ENCODE measurements at regions not wholly inside any gene's neighbourhood (a gene's known extent, or its start where the extent isn't known, plus 50 kb on each side); places are given as distances from the start of the nearest gene placed in this dataset.

DNA sequence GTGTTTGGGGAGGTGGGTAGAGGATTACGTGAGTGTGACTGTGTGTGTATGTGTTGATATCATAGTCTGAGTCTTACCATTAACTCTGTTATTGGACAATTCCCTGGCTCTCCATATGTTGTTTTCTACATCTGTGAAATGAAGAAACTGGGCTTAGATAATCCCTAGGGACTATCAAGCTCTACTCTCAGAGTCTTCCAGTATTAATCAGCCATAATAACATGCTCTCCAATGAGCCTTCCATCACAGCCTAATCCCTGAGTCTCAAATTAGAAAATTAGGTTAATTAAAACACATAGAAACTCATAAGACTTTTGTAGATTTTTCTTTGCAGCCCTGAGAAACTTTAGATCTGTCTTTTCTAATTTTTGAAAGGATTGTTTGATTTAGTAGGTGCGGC is 404.2 kb upstream of the RARB start:
- no peaks in the 10 kb centered on the region for H3K36me3 ChIP-seq (ENCODE audit: control insufficient read depth, insufficient read depth, low read length)
- ATAC-seq = no peak
- no peak for DNase-seq (ENCODE audit: low read depth, low spot score)
- ChIA-PET POLR2A (no interaction called here), CTCF (no interaction called here)
- no peak overlapping the region for H3K4me3 ChIP-seq (ENCODE audit: low read depth in 2 of 2, low read length in 2 of 2)
- BruUV-seq (replicated peaks) = no TSS peak
- intact Hi-C loops (cut with micrococcal nuclease; ENCODE audit: unreplicated experiment) = no loop called here
- no peaks in the 10 kb centered on the region for H3K9me3 ChIP-seq (ENCODE audit: control insufficient read depth, insufficient read depth, low read depth, low read length)
- TF ChIP-seq SIN3A (IDR thresholded peaks at IDR 0.05; ENCODE audit: borderline replicate concordance, insufficient read depth, low read depth, low read length) (no peak), TCF7L2 (IDR thresholded peaks at IDR 0.05; ENCODE audit: low read depth, low read length) (no peak), POLR2AphosphoS5 (IDR thresholded peaks at IDR 0.05; ENCODE audit: low read depth, low read length) (no peak), REST (IDR thresholded peaks at IDR 0.05; ENCODE audit: insufficient read depth in 1 of 2, low read depth in 2 of 2, low read length in 1 of 2) (no peak)
- TF ChIP-seq, protein P1, sequence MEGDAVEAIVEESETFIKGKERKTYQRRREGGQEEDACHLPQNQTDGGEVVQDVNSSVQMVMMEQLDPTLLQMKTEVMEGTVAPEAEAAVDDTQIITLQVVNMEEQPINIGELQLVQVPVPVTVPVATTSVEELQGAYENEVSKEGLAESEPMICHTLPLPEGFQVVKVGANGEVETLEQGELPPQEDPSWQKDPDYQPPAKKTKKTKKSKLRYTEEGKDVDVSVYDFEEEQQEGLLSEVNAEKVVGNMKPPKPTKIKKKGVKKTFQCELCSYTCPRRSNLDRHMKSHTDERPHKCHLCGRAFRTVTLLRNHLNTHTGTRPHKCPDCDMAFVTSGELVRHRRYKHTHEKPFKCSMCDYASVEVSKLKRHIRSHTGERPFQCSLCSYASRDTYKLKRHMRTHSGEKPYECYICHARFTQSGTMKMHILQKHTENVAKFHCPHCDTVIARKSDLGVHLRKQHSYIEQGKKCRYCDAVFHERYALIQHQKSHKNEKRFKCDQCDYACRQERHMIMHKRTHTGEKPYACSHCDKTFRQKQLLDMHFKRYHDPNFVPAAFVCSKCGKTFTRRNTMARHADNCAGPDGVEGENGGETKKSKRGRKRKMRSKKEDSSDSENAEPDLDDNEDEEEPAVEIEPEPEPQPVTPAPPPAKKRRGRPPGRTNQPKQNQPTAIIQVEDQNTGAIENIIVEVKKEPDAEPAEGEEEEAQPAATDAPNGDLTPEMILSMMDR (IDR thresholded peaks at IDR 0.05) = no peak
- H3K4me1 ChIP-seq (ENCODE audit: control insufficient read depth, insufficient read depth, low read length) = no peaks in the 10 kb centered on the region
- in situ Hi-C loops (cut with HindIII; ENCODE audit: low pct_unique_long_range_greater_than_20kb, low sequenced_read_pairs) = no loop called here
- no peaks in the 10 kb centered on the region for H3K27me3 ChIP-seq (ENCODE audit: control insufficient read depth, insufficient read depth, low read length)
- H3K27ac ChIP-seq (ENCODE audit: low read length) = no peak overlapping the region

DNA sequence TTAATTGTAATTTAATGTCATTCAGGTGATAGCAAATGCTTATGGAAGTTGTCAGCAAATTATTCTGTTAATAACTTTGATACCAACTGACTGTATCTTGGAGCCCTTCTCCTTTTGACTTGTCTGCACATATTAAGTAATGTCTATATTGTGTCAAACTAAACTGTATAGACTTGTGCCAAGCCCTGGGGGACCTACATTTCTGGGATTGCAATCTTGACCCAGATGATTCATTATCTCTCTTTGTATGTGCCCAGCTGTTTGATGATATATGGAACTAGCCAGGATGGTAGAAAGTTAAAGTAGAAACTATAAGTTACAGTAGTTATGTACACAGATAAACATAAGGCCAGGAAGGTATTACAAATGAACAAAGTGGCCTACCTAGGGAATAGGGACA is 402.8 kb upstream of the RARB start:
- intact Hi-C loops (cut with micrococcal nuclease; ENCODE audit: unreplicated experiment) = no loop called here
- TF ChIP-seq POLR2AphosphoS5 (IDR thresholded peaks at IDR 0.05; ENCODE audit: low read depth, low read length) (no peak), TCF7L2 (IDR thresholded peaks at IDR 0.05; ENCODE audit: low read depth, low read length) (no peak), REST (IDR thresholded peaks at IDR 0.05; ENCODE audit: insufficient read depth in 1 of 2, low read depth in 2 of 2, low read length in 1 of 2) (no peak), SIN3A (IDR thresholded peaks at IDR 0.05; ENCODE audit: borderline replicate concordance, insufficient read depth, low read depth, low read length) (no peak)
- TF ChIP-seq, protein P1 (IDR thresholded peaks at IDR 0.05) = no peak
- POLR2A ChIA-PET = no interaction called here
- ATAC-seq (no peak), DNase-seq (ENCODE audit: low read depth, low spot score) (no peak)
- no peaks in the 10 kb centered on the region for H3K4me1 ChIP-seq (ENCODE audit: control insufficient read depth, insufficient read depth, low read length)
- CTCF ChIA-PET = no interaction called here
- H3K36me3 ChIP-seq (ENCODE audit: control insufficient read depth, insufficient read depth, low read length) = no peaks in the 10 kb centered on the region
- in situ Hi-C loops (cut with HindIII; ENCODE audit: low pct_unique_long_range_greater_than_20kb, low sequenced_read_pairs) = no loop called here
- no peaks in the 10 kb centered on the region for H3K9me3 ChIP-seq (ENCODE audit: control insufficient read depth, insufficient read depth, low read depth, low read length)
- H3K27me3 ChIP-seq (ENCODE audit: control insufficient read depth, insufficient read depth, low read length) = no peaks in the 10 kb centered on the region
- no peak overlapping the region for H3K4me3 ChIP-seq (ENCODE audit: low read depth in 2 of 2, low read length in 2 of 2)
- no TSS peak for BruUV-seq (replicated peaks)
- H3K27ac ChIP-seq (ENCODE audit: low read length) = no peak overlapping the region
